ENCODE measurements at regions not wholly inside any gene's neighbourhood (a gene's known extent, or its start where the extent isn't known, plus 50 kb on each side); places are given as distances from the start of the nearest gene placed in this dataset.

- TF ChIP-seq, protein P1, sequence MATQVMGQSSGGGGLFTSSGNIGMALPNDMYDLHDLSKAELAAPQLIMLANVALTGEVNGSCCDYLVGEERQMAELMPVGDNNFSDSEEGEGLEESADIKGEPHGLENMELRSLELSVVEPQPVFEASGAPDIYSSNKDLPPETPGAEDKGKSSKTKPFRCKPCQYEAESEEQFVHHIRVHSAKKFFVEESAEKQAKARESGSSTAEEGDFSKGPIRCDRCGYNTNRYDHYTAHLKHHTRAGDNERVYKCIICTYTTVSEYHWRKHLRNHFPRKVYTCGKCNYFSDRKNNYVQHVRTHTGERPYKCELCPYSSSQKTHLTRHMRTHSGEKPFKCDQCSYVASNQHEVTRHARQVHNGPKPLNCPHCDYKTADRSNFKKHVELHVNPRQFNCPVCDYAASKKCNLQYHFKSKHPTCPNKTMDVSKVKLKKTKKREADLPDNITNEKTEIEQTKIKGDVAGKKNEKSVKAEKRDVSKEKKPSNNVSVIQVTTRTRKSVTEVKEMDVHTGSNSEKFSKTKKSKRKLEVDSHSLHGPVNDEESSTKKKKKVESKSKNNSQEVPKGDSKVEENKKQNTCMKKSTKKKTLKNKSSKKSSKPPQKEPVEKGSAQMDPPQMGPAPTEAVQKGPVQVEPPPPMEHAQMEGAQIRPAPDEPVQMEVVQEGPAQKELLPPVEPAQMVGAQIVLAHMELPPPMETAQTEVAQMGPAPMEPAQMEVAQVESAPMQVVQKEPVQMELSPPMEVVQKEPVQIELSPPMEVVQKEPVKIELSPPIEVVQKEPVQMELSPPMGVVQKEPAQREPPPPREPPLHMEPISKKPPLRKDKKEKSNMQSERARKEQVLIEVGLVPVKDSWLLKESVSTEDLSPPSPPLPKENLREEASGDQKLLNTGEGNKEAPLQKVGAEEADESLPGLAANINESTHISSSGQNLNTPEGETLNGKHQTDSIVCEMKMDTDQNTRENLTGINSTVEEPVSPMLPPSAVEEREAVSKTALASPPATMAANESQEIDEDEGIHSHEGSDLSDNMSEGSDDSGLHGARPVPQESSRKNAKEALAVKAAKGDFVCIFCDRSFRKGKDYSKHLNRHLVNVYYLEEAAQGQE (IDR thresholded peaks at IDR 0.05; ENCODE audit: insufficient read depth in 1 of 2, low read depth in 2 of 2, low read length in 2 of 2), result no peak
- TF ChIP-seq POLR2AphosphoS5 (IDR thresholded peaks at IDR 0.05; ENCODE audit: low read depth, low read length) (no peak), TAF1 (IDR thresholded peaks at IDR 0.05; ENCODE audit: borderline replicate concordance, insufficient read depth, low read length) (no peak), SIN3A (IDR thresholded peaks at IDR 0.05; ENCODE audit: borderline replicate concordance, insufficient read depth, low read length) (no peak), FOXP2 (optimal IDR thresholded peaks at IDR 0.05; ENCODE audit: borderline replicate concordance, extremely low read depth, extremely low read length, insufficient read depth) (no peak)
These were observed 288.7 kb downstream of the SOX9 start for GRCh38 chr17:72409405-72410002.

GRCh38 chr17:72411124-72411563 is 290.3 kb downstream of the SOX9 start:
- TF ChIP-seq FOXP2 (optimal IDR thresholded peaks at IDR 0.05; ENCODE audit: borderline replicate concordance, extremely low read depth, extremely low read length, insufficient read depth) (no peak), SIN3A (IDR thresholded peaks at IDR 0.05; ENCODE audit: borderline replicate concordance, insufficient read depth, low read length) (no peak), TAF1 (IDR thresholded peaks at IDR 0.05; ENCODE audit: borderline replicate concordance, insufficient read depth, low read length) (no peak), POLR2AphosphoS5 (IDR thresholded peaks at IDR 0.05; ENCODE audit: low read depth, low read length) (no peak)
- TF ChIP-seq, protein P1 (IDR thresholded peaks at IDR 0.05; ENCODE audit: insufficient read depth in 1 of 2, low read depth in 2 of 2, low read length in 2 of 2), result no peak

GRCh38 chr17:72412650-72413076 is 291.8 kb downstream of the SOX9 start:
- no peak for TF ChIP-seq SIN3A (IDR thresholded peaks at IDR 0.05; ENCODE audit: borderline replicate concordance, insufficient read depth, low read length)

DNA sequence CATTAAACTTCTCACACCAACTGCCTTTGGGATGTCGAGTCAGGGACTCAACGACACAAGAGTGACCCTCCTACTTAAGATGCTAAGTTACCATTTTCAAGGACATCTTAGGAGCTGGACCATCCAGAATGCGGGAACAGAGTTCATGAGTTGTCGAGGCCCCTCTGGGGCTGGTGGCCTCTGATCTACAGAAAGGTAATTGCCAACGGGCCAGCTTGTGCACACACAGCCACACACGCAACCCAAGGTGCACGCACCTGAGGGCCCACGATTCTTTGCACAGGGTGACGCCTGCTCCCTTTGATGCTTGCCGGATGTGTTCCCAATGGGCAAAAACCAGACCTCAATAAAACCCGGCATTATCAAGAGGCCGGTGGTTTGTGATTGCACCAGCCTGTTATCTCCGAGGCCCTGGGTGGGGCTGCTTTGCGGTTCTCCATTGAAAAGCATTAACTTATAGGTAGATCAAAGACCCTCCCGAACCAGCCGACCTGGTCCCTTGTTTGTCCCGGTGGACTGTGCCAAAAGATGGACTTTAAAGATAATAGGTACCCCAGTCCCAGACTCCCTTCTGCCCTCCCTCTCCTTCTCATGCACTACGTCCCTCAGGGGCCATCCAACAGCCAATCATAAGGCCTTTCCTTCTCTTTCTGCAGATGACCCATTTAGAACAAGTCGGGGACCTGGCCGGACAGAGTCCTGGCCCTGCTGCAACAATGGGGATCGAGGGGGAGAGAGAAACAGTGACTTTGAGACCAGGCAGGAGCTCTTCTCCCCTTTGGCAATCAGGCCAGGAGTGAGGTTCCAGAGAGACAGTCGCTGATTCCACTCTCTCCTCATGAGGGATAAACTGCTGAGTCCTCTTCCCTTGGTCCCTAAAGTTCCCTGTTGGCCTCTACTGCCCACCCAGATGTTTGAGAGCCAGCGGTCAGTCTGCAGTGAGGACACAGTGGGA is 292.5 kb downstream of the SOX9 start:
- TF ChIP-seq, protein P1 (IDR thresholded peaks at IDR 0.05; ENCODE audit: insufficient read depth in 1 of 2, low read depth in 2 of 2, low read length in 2 of 2), result no peak
- TF ChIP-seq TAF1 (IDR thresholded peaks at IDR 0.05; ENCODE audit: borderline replicate concordance, insufficient read depth, low read length) (no peak), FOXP2 (optimal IDR thresholded peaks at IDR 0.05; ENCODE audit: borderline replicate concordance, extremely low read depth, extremely low read length, insufficient read depth) (no peak), SIN3A (IDR thresholded peaks at IDR 0.05; ENCODE audit: borderline replicate concordance, insufficient read depth, low read length) (no peak), POLR2AphosphoS5 (IDR thresholded peaks at IDR 0.05; ENCODE audit: low read depth, low read length) (no peak)

DNA sequence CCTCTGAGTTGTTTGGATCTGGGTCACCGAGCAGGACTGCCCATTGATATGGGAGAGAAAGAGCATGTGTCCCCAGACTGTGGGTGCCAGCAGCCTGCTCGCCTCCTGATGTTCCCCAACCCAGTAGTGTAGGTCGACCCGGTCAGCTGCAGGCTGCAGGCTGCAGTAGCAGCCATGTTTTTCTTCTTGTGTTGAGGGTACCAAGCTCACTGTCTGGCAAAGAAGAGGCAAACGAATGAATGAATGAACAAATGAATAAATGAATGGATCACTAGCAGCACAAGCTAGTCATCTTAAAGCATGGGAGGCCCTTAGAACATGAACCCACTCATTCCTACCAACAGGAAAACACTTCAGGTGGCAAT is 293.2 kb downstream of the SOX9 start:
- no peak for TF ChIP-seq FOXP2 (optimal IDR thresholded peaks at IDR 0.05; ENCODE audit: borderline replicate concordance, extremely low read depth, extremely low read length, insufficient read depth)
- TF ChIP-seq, protein P1 (IDR thresholded peaks at IDR 0.05; ENCODE audit: insufficient read depth in 1 of 2, low read depth in 2 of 2, low read length in 2 of 2), result no peak
- TF ChIP-seq SIN3A (IDR thresholded peaks at IDR 0.05; ENCODE audit: borderline replicate concordance, insufficient read depth, low read length), result no peak
- no peak for TF ChIP-seq POLR2AphosphoS5 (IDR thresholded peaks at IDR 0.05; ENCODE audit: low read depth, low read length)
- no peak for TF ChIP-seq TAF1 (IDR thresholded peaks at IDR 0.05; ENCODE audit: borderline replicate concordance, insufficient read depth, low read length)

All from PFSK-1 (cell line).